ENCODE measurements at regions not wholly inside any gene's neighbourhood (a gene's known extent, or its start where the extent isn't known, plus 50 kb on each side); places are given as distances from the start of the nearest gene placed in this dataset.

DNA sequence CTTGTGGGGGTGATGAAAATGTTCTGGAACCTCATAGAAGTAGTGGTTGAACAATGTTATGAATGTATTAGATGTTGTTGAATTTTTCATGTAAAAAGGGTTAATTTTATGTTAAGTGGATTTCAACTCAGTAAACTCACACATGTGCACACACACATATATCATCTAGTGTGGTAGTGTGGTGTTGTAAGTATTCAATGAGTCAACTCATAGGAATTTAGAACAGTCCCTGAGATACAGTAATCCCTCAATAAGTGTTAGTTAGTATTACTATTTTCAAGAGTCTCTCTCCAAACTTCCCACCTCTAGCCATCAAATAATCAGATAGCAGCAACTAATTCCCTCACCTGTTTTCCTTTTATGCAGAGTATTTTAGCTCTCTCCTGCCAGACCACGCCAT, 563.1 kb upstream of the JARID2 start:
- TF ChIP-seq, protein P1, sequence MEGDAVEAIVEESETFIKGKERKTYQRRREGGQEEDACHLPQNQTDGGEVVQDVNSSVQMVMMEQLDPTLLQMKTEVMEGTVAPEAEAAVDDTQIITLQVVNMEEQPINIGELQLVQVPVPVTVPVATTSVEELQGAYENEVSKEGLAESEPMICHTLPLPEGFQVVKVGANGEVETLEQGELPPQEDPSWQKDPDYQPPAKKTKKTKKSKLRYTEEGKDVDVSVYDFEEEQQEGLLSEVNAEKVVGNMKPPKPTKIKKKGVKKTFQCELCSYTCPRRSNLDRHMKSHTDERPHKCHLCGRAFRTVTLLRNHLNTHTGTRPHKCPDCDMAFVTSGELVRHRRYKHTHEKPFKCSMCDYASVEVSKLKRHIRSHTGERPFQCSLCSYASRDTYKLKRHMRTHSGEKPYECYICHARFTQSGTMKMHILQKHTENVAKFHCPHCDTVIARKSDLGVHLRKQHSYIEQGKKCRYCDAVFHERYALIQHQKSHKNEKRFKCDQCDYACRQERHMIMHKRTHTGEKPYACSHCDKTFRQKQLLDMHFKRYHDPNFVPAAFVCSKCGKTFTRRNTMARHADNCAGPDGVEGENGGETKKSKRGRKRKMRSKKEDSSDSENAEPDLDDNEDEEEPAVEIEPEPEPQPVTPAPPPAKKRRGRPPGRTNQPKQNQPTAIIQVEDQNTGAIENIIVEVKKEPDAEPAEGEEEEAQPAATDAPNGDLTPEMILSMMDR (IDR thresholded peaks at IDR 0.05; ENCODE audit: insufficient read depth, low read depth, low read length), result no peak
- TF ChIP-seq EZH2 (IDR thresholded peaks at IDR 0.05; ENCODE audit: insufficient read depth, low read length), result no peak
